Right renal pelvis (tissue), 4 donors: ENCODE measurements at regions not wholly inside any gene's neighbourhood (a gene's known extent, or its start where the extent isn't known, plus 50 kb on each side); places are given as distances from the start of the nearest gene placed in this dataset.
A peak's percentile ranks its signal among the peaks of the same experiment; 100 is the strongest.
"Not testable (repeated sequence)": the region's sequence is repeated elsewhere in the genome, so short reads cannot be mapped to it uniquely, and the experiment has no call there.

ENCODE experiments used
- DNase-seq, 4 donors: peaks; one replicate each; pipeline ENCODE4 v3.0.0-alpha.2; 2013; ENCODE audit warnings: low read depth in 4 of 4, low spot score in 3 of 4, missing footprints in 1 of 4

GRCh38 chr9:34907044-34907443 lies 51.0 kb upstream of the PHF24 start:
- no peak for DNase-seq

GRCh38 chr9:34899535-34900158 lies 58.4 kb upstream of the PHF24 start:
- peak; percentile 31 to 68 (median 56) for DNase-seq

- DNase-seq, result no peak
Measured at GRCh38 chr9:34898846-34899245, 59.2 kb upstream of the PHF24 start.

- DNase-seq, result no peak
Measured at GRCh38 chr9:34896112-34896511, 62.0 kb upstream of the PHF24 start.

DNA sequence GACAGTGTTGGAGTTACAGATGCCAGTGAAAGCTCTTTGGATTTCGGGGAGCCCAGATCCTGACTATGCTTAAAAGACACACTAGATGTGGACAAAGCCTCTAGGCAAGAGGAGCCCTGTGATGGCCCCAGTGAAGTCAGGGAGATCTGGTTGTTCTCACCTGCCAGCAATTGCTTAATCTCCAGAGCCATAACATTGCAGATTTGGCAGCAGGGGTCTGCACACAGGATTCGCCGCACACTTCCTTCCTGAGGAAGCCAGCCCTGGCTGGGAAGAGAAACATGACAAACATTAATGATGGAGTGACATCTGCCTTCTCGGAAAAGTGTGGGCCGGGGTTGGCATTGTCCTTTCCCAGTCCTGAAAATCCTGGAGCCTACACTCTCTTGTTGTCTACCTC lies 65.2 kb upstream of the PHF24 start:
- DNase-seq, result no peak

GRCh38 chr9:34891386-34891785 lies 66.7 kb upstream of the PHF24 start:
- DNase-seq, result no peak

DNA sequence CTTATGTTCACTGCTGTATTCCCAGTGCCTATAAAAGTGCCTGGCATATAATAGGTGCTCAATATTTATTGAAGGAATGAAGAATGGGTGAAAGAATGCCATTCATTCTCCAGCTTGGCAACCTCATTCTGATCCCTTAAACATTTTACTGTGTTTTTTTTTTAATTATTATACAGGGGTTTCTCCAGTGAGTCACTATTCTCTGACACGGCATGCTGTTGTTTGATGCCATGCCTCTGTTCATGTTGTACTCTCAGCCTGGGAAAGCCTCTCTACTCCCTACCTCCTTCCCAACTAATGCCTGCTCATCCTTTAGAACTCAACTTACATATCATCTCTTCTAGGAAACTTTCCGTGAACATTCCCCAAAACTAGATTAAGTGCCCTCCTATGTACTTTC lies 70.2 kb upstream of the PHF24 start:
- no peak for DNase-seq

DNA sequence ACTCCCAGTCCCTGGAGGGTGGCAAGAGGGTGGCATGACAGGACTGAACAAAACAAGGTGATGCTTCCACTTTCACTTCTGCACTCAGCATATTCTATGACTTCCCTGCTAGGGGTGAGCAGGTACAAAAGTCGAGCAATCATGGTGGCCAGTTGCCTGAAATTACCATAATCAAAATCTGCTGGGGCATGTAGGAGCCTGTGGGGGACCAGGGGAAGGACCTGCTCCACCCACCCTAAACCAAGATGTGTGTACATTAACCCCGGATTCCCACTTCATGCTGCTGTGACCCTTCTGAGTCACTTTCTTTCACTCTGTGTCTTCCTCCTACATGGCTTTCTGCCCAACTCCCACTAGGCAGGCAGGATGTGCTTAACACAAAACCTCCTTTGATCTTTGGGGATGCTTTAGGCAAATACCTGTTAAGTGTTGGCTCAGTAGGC lies 73.3 kb upstream of the PHF24 start:
- DNase-seq, result no peak

- no peak for DNase-seq
Measured at GRCh38 chr9:34876096-34876495, 82.0 kb upstream of the PHF24 start.

DNA sequence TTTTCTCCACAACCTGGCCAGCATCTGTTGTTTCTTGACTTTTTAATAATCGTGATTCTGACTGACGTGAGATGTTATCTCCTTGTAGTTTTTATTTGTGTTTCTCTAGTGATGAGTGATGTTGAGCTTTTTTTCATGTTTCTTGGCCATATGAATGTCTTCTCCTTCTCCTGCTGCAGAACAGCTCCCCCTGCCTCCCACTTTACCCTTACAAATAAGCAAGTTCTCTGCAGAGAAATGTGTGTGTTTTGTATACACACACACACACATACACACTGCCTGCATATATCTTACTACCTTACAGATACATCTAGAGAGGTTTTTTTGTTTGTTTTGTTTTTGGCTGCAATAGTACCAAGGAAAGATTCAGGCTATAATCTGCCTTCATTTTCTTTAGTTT lies 88.7 kb upstream of the PHF24 start:
- DNase-seq, result peak in 2 of 4 donors; percentile 1 to 5

DNA sequence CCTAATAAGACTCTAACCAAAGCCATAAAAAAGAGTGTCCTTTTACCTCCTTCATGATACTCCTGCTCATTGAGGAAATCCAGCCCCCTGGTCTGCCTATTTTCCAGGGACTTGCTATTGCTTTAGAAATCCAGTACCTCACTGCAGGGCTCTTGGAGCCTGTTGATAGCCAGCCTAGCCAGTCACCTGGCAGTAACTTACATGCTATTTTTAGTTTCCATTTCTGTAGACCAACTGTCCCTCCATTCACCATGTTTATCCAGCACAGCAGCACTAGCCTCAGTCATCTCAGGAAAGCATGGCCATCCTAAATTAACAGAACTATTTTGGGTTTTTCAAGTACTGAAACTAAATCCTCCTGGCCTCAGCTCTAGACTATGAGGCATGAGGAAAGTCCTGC lies 91.5 kb upstream of the PHF24 start:
- DNase-seq, result no peak

- no peak for DNase-seq
Measured at GRCh38 chr9:34863426-34863825, 94.7 kb upstream of the PHF24 start.

GRCh38 chr9:34862836-34863235 lies 95.2 kb upstream of the PHF24 start:
- DNase-seq, result no peak

DNA sequence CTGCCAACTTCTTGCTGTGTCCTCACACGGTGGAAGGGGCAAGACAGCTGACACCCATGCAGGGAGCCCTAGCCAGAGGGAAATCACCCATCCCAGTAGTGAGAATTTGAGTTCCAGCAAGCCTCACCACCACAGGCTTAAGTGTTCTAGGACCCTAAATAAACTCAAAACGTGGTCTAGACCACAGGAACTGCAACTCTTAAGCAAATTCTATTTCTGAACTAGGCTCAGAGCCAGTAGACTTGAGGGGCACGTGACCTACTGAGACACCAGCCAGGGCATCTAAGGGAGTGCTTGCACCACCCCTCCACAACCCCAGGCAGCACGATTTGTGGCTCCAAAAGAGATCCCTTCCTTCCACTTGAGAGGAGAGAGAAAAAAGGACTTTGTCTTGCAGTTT lies 96.0 kb upstream of the PHF24 start:
- DNase-seq, result no peak

DNA sequence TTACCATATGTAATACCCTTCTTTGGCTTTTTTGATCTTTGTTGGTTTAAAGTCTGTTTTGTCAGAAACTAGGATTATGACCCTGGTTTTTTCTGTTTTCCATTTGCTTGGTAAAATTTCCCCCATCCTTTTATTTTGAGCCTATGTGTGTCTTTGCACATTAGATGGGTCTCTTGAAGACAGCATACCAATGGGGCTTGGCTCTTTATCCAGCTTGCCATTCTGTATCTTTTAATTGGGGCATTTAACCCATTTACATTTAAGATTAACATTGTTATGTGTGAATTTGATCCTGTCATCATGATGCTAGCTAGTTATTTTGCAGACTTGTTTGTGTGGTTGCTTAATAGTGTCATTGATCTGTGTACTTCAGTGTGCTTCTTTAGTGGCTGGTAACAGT lies 103.1 kb upstream of the PHF24 start:
- not testable (repeated sequence) for DNase-seq

GRCh38 chr9:34830068-34830467 lies 120.1 kb upstream of the CCL21 start:
- DNase-seq, result no peak

GRCh38 chr9:34826999-34827538 lies 117.1 kb upstream of the CCL21 start:
- no peak for DNase-seq

DNA sequence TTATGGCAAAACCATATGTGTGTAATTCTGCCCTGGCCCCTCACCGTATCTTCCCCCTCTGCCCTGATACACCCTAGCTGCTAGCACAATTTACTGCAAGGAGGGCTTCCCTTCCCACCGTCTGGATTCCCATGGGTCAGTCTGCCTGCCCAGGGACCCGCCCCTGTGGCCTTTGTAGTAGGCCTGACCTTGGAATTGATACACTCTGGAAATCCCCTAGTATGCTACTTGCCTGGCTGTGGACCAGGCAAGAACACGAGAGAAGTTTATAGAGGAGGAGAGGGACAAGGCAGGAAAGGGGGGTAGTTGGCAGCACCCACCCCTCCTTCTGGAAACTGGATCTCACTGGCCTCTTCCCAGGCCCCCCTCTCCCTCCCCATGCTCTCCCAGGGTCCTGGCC lies 115.8 kb upstream of the CCL21 start:
- no peak for DNase-seq

DNA sequence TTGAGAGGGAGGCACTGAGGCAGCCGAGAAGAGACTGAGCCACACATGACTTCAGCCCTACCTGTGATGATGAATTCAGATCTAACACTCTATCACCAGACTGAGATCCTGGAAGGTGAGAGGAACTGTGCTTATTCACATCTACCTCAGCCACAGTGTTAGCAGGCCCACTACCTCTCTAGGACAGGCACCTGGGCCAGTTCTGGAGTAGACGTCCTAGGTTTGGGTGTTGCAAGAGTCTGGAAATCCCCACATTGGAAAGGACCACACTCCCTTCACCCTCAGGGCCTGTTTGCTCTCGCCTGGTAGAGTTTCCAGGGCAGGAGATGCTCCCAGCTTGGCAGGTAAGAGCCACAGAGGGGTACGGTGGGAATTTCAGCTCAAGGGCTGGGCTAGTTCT lies 113.8 kb upstream of the CCL21 start:
- DNase-seq, result no peak

- DNase-seq, result no peak
Measured at GRCh38 chr9:34810187-34810524, 100.2 kb upstream of the CCL21 start.

DNA sequence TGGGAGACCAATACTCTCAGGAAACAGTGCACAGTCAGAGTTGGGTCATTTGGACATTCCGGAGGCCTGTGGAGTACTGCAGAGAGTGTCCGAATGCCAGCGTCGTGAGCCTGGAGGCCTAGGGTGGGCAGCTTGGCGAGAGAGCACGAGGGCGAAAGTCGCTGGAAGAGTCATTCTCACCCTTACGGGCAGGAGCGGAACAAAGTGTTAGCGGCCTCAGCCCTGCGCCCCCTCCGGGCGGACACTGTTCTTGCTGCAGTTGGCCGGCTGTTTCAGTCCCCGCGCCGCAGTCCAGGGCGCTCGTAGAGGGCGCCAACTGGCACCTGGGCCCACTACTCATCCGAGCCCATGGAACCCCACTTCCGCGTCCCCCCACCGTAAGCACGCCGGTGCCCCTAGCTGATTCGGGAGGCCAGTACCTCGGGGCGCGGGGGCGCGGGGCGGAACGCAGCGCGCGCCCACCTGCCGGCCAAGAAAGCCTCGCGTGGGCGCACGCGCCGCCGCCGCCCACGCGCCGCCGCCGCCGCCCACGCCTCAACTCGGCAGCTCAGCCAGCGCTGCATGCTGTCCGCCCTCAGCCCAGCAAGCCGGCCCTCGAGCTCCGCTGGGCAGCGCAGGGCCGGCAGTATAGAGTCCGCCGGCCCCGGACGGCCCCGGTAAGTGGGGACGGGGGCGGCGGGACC lies 99.7 kb upstream of the CCL21 start:
- peak in 3 of 4 donors; percentile 12 to 18 (median 13) for DNase-seq

DNA sequence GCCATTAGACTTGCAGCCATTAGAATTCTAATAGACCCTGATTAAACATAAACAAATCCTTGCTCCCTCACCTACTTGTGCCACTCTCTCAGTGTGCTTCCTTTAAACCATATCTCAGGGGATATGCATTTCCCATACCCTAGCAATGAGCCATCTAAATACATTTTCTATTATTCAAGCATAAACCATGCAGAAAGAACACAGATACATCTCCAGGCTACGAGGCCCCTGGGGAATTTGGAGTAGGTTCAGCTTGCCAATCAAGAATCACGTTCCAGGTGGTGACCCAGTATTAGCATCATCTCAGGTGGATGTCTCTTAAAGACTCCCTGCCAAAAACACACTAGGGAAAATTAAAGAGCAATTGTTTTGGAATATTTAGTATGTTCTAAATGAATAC lies 93.0 kb upstream of the CCL21 start:
- no peak for DNase-seq
